HG02763 (cell line): ENCODE measurements at regions not wholly inside any gene's neighbourhood (a gene's known extent, or its start where the extent isn't known, plus 50 kb on each side); places are given as distances from the start of the nearest gene placed in this dataset.
"Not testable (repeated sequence)": the region's sequence is repeated elsewhere in the genome, so short reads cannot be mapped to it uniquely, and the experiment has no call there.

ENCODE experiments used
- ATAC-seq: cut with Tn5 transposase; IDR thresholded peaks from one replicate; pipeline ENCODE4 v1.9.1; 2021; ENCODE audit warnings: mild to moderate bottlenecking, moderate library complexity; ENCODE audit not compliant: unreplicated experiment

- ATAC-seq, result no peak
Observed at GRCh38 chr4:77305766-77306165, 148.8 kb downstream of the CCNG2 start.

GRCh38 chr4:77306496-77306895, 149.5 kb downstream of the CCNG2 start:
- no peak for ATAC-seq

GRCh38 chr4:77308843-77309242, 151.8 kb downstream of the CCNG2 start:
- ATAC-seq, result no peak

- no peak for ATAC-seq
Observed at GRCh38 chr4:77309496-77309895, 152.5 kb downstream of the CCNG2 start.

- ATAC-seq, result no peak
Observed at GRCh38 chr4:77310931-77311330, 153.9 kb downstream of the CCNG2 start.

- no peak for ATAC-seq
Observed at GRCh38 chr4:77314697-77315096, 157.7 kb downstream of the CCNG2 start.

- no peak for ATAC-seq
Observed at GRCh38 chr4:77327151-77327550, 170.1 kb downstream of the CCNG2 start.

- no peak for ATAC-seq
Observed at GRCh38 chr4:77332696-77333270, 175.8 kb downstream of the CCNG2 start.

GRCh38 chr4:77336411-77337142, 179.6 kb downstream of the CCNG2 start:
- no peak for ATAC-seq

GRCh38 chr4:77342170-77342810, 185.3 kb downstream of the CCNG2 start:
- no peak for ATAC-seq

- ATAC-seq, result no peak
Observed at GRCh38 chr4:77344001-77344400, 187.0 kb downstream of the CCNG2 start.

- ATAC-seq, result peak; percentile 45
Observed at GRCh38 chr4:77344784-77345183, 187.8 kb downstream of the CCNG2 start.

- ATAC-seq, result peak; percentile 51
Observed at GRCh38 chr4:77347351-77347966, 190.5 kb downstream of the CCNG2 start.

- ATAC-seq, result no peak
Observed at GRCh38 chr4:77348815-77349214, 191.8 kb downstream of the CCNG2 start.

- no peak for ATAC-seq
Observed at GRCh38 chr4:77349364-77349763, 192.4 kb downstream of the CCNG2 start.

- no peak for ATAC-seq
Observed at GRCh38 chr4:77349796-77350195, 192.8 kb downstream of the CCNG2 start.

- no peak for ATAC-seq
Observed at GRCh38 chr4:77352192-77352591, 195.2 kb downstream of the CCNG2 start.

- ATAC-seq, result not testable (repeated sequence)
Observed at GRCh38 chr4:77353724-77354315, 196.8 kb downstream of the CCNG2 start.

- no peak for ATAC-seq
Observed at GRCh38 chr4:77354550-77354949, 197.5 kb downstream of the CCNG2 start.

GRCh38 chr4:77355731-77356130, 198.7 kb downstream of the CCNG2 start:
- no peak for ATAC-seq

- ATAC-seq, result peak; percentile 50
Observed at GRCh38 chr4:77358315-77358928, 201.4 kb downstream of the CCNG2 start.
